HG02938 (cell line): ENCODE measurements at regions not wholly inside any gene's neighbourhood (a gene's known extent, or its start where the extent isn't known, plus 50 kb on each side); places are given as distances from the start of the nearest gene placed in this dataset.
"Not testable (repeated sequence)": the region's sequence is repeated elsewhere in the genome, so short reads cannot be mapped to it uniquely, and the experiment has no call there.

Source experiments
- ATAC-seq: cut with Tn5 transposase; IDR thresholded peaks from one replicate; pipeline ENCODE4 v1.9.1; 2021; ENCODE audit warnings: mild to moderate bottlenecking, moderate library complexity; ENCODE audit not compliant: unreplicated experiment

GRCh38 chr5:167858186-167858855 is 433.1 kb upstream of the WWC1 start:
- not testable (repeated sequence) for ATAC-seq

- ATAC-seq: no peak
Observed at GRCh38 chr5:167861129-167861927, 430.1 kb upstream of the WWC1 start.

- no peak for ATAC-seq
Observed at GRCh38 chr5:167861928-167862426, 429.5 kb upstream of the WWC1 start.

- no peak for ATAC-seq
Observed at GRCh38 chr5:167863883-167864282, 427.6 kb upstream of the WWC1 start.

GRCh38 chr5:167864801-167865200 is 426.6 kb upstream of the WWC1 start:
- ATAC-seq: no peak

- no peak for ATAC-seq
Observed at GRCh38 chr5:167866797-167867196, 424.6 kb upstream of the WWC1 start.

- ATAC-seq: no peak
Observed at GRCh38 chr5:167867281-167867680, 424.2 kb upstream of the WWC1 start.

- ATAC-seq: no peak
Observed at GRCh38 chr5:167869125-167869524, 422.3 kb upstream of the WWC1 start.

GRCh38 chr5:167870055-167870454 is 421.4 kb upstream of the WWC1 start:
- ATAC-seq: no peak

- ATAC-seq: no peak
Observed at GRCh38 chr5:167871091-167871490, 420.4 kb upstream of the WWC1 start.

GRCh38 chr5:167872791-167873190 is 418.7 kb upstream of the WWC1 start:
- ATAC-seq: no peak

- no peak for ATAC-seq
Observed at GRCh38 chr5:167877114-167877722, 414.2 kb upstream of the WWC1 start.

- no peak for ATAC-seq
Observed at GRCh38 chr5:167877924-167878323, 413.5 kb upstream of the WWC1 start.

GRCh38 chr5:167880420-167880819 is 411.0 kb upstream of the WWC1 start:
- ATAC-seq: no peak

GRCh38 chr5:167881041-167881440 is 410.4 kb upstream of the WWC1 start:
- ATAC-seq: no peak

GRCh38 chr5:167886196-167886595 is 405.2 kb upstream of the WWC1 start:
- ATAC-seq: no peak

- no peak for ATAC-seq
Observed at GRCh38 chr5:167888393-167888792, 403.1 kb upstream of the WWC1 start.

GRCh38 chr5:167889276-167889675 is 402.2 kb upstream of the WWC1 start:
- no peak for ATAC-seq

GRCh38 chr5:167892352-167893115 is 398.9 kb upstream of the WWC1 start:
- ATAC-seq: no peak

- ATAC-seq: no peak
Observed at GRCh38 chr5:167893271-167893670, 398.2 kb upstream of the WWC1 start.
